Activated CD8-positive, alpha-beta T cell treated with anti-CD3 and anti-CD28 coated beads for 36 hours (primary cell): ENCODE measurements at regions not wholly inside any gene's neighbourhood (a gene's known extent, or its start where the extent isn't known, plus 50 kb on each side); places are given as distances from the start of the nearest gene placed in this dataset.

ENCODE experiments used
- ATAC-seq: fragments of 200-7000 bp; cut with Tn5 transposase; one replicate; pipeline ENCODE4 v1.10.0; 2021; ENCODE audit warnings: mild to moderate bottlenecking, moderate library complexity
- CTCF ChIA-PET: fragments of 350-600 bp; sonication (Branson Sonifier 250); formaldehyde crosslinking; loops from one replicate; lab custom pipeline; 2021; ENCODE audit warnings: antibody characterized with exemption; lab: Charles Lee
- POLR2A ChIA-PET: fragments of 350-600 bp; sonication (Branson Sonifier 250); formaldehyde crosslinking; loops from one replicate; lab custom pipeline; 2021; ENCODE audit warnings: antibody characterized with exemption; lab: Charles Lee
- DNase-seq: peaks from one replicate; pipeline ENCODE4 v3.0.0-alpha.2; 2020
- H3K27ac Mint-ChIP-seq: one replicate; pipeline ENCODE4 v1.8.0; 2021; ENCODE audit warnings: mild to moderate bottlenecking, mixed read lengths
- H3K27me3 Mint-ChIP-seq: one replicate; pipeline ENCODE4 v1.8.0; 2021; ENCODE audit warnings: mixed read lengths
- H3K36me3 Mint-ChIP-seq: one replicate; pipeline ENCODE4 v1.8.0; 2021; ENCODE audit warnings: low read depth, mixed read lengths
- H3K4me1 Mint-ChIP-seq: one replicate; pipeline ENCODE4 v1.8.0; 2021; ENCODE audit warnings: low read depth, mixed read lengths
- H3K4me3 Mint-ChIP-seq: one replicate; pipeline ENCODE4 v1.8.0; 2021; ENCODE audit warnings: mild to moderate bottlenecking, moderate library complexity, mixed read lengths
- H3K9me3 Mint-ChIP-seq: one replicate; pipeline ENCODE4 v1.8.0; 2021; ENCODE audit warnings: mixed read lengths
- CTCF ChIP-seq: fragments of 200-600 bp; IDR thresholded peaks from one replicate; pipeline ENCODE4 v1.8.0; 2022; ENCODE audit warnings: antibody characterized with exemption, mild to moderate bottlenecking
- intact Hi-C: fragments of 100-400 bp; cut with micrococcal nuclease; formaldehyde crosslinking; loops from one replicate; pipeline ENCODE4 v1.10.0; 2022

GRCh38 chr19:30640252-30640965, 268.2 kb downstream of the ZNF536 start:
- ChIA-PET POLR2A (no interaction called here), CTCF (interaction anchor here (2.2 kb wide), 1 partner anchor 29 kb away, joined by 5 read pairs; no protein-coding TSS in a partner anchor)
- H3K27me3 Mint-ChIP-seq, result no peaks in the 10 kb centered on the region
- H3K27ac Mint-ChIP-seq, result no peak overlapping the region
- H3K36me3 Mint-ChIP-seq, result no peaks in the 10 kb centered on the region
- ATAC-seq (no peak), DNase-seq (no peak)
- no peaks in the 10 kb centered on the region for H3K4me1 Mint-ChIP-seq
- intact Hi-C loops, result no loop called here
- no peaks in the 10 kb centered on the region for H3K9me3 Mint-ChIP-seq
- H3K4me3 Mint-ChIP-seq, result no peak overlapping the region
- TF ChIP-seq CTCF, result no peak

- Mint-ChIP-seq H3K36me3 (no peaks in the 10 kb centered on the region), H3K4me3 (no peak overlapping the region), H3K4me1 (no peaks in the 10 kb centered on the region), H3K27me3 (no peaks in the 10 kb centered on the region), H3K9me3 (no peaks in the 10 kb centered on the region), H3K27ac (no peak overlapping the region)
- no peak for TF ChIP-seq CTCF
- ATAC-seq, result no peak
- ChIA-PET POLR2A (no interaction called here), CTCF (interaction anchor here (1.1 kb wide), 1 partner anchor 27 kb away, joined by 3 read pairs; no protein-coding TSS in a partner anchor)
- no peak for DNase-seq
- intact Hi-C loops, result no loop called here
Observed at GRCh38 chr19:30638889-30639288, 266.7 kb downstream of the ZNF536 start.

GRCh38 chr19:30637926-30638325, 265.7 kb downstream of the ZNF536 start:
- Mint-ChIP-seq H3K4me3 (no peak overlapping the region), H3K4me1 (no peaks in the 10 kb centered on the region), H3K36me3 (no peaks in the 10 kb centered on the region), H3K9me3 (no peaks in the 10 kb centered on the region), H3K27me3 (no peaks in the 10 kb centered on the region), H3K27ac (no peak overlapping the region)
- CTCF ChIA-PET, result interaction anchor here (1.1 kb wide), 1 partner anchor 28 kb away, joined by 3 read pairs; no protein-coding TSS in a partner anchor
- POLR2A ChIA-PET, result no interaction called here
- ATAC-seq (no peak), DNase-seq (no peak)
- intact Hi-C loops, result no loop called here
- no peak for TF ChIP-seq CTCF

- CTCF ChIA-PET, result no interaction called here
- Mint-ChIP-seq H3K4me1 (no peaks in the 10 kb centered on the region), H3K4me3 (no peak overlapping the region), H3K27me3 (peaks cover 1% of the 10 kb centered on the region), H3K9me3 (no peaks in the 10 kb centered on the region), H3K27ac (no peak overlapping the region), H3K36me3 (no peaks in the 10 kb centered on the region)
- intact Hi-C loops, result no loop called here
- DNase-seq, result no peak
- POLR2A ChIA-PET, result no interaction called here
- ATAC-seq, result no peak
- TF ChIP-seq CTCF, result no peak
Observed at GRCh38 chr19:30634996-30635975, 263.1 kb downstream of the ZNF536 start.
